NCI-H345 treated with DMSO at 0.1 percent for 48 hours (cell line): ENCODE measurements at regions not wholly inside any gene's neighbourhood (a gene's known extent, or its start where the extent isn't known, plus 50 kb on each side); places are given as distances from the start of the nearest gene placed in this dataset.

Experiments
- DNase-seq: peaks from one replicate; lab custom pipeline; 2025; ENCODE audit not compliant: unreplicated experiment; lab: John Stamatoyannopoulos, UW

GRCh38 chr13:91151921-91152320 is 195.6 kb upstream of the MIR17HG start:
- DNase-seq, result no peak

DNA sequence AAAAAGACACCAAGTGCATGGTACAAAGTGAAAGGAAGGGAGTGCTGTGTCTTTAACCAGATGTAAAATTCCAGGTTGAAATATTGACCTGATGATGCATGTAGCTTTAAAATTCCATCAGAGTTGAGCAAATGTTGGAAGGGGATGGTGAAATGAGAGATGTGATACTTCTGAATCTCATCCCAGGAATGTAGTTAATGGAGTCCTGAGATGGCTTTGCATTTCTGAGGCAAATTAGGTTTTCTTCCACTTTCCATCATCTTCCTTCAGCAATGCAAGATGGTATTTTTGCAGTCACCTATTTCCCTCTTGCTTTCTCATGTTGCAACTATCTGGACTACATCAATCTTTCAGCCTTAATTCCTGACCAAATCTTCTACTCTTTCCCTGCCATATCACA is 194.1 kb upstream of the MIR17HG start:
- no peak for DNase-seq

- no peak for DNase-seq
These were observed 192.7 kb upstream of the MIR17HG start for GRCh38 chr13:91154558-91155353.

DNA sequence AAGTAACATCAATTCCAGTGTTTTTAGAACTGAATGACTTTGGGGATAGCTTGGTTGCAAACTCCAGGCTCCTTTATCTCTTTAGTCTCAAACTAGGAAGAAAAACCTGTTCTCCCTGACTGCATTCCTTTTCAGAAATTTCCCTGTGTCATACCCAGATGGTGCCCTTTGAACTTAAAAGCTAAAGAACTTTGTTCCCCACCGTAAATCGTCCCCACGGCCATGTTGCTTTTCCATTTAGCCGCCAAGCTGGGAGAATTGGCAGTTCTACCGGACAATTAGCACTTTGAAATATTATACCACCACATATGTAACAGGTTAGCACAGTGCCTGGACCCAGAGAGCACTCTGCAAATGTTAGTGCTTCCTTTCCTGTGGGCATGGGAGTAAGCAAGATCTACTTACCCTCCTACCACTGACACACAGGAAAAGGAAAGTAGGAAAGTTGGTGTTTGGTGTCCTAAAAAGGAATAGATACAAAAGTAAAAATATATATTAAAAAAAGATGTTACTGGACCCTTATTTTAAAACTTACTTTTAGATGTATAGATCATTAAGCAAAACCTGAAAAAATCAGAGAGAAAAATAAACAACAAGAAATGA is 191.9 kb upstream of the MIR17HG start:
- no peak for DNase-seq

DNA sequence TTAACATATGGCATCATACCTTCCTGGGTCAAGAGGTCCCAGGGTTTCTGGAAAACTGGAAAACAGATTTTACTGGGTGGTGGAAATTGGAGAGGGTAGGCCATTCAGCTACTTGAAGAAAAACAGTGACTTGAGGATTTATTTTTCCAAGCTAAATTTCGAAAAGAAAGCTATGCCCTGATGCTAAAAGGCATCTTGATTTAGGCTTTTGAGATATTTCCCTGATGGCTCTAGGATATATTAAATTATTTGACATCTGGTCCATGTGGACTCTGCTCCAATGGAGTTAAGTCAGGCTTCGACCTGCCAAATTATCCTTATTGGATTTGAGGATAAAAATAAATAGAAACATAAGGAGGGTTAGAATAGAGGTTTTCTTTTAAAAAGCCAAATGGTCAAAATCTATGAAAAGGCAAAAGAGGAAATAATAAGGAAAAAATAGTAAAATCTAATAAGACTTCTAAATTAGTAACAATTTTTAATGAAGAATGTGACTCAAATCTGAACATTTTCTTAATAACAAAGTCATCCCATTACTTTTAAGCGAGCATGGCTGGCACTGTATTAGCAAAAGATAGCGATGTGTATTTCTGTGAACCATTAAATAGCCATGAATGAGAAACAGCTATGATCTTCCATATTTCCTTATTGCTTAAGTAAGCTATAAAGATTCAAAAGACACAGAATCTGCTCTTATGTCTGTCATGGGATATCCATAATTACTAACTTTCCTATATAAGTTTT is 190.0 kb upstream of the MIR17HG start:
- DNase-seq, result no peak

GRCh38 chr13:91158017-91158395 is 189.5 kb upstream of the MIR17HG start:
- DNase-seq, result no peak

GRCh38 chr13:91162180-91162579 is 185.3 kb upstream of the MIR17HG start:
- DNase-seq, result no peak

GRCh38 chr13:91162589-91162988 is 184.9 kb upstream of the MIR17HG start:
- no peak for DNase-seq

GRCh38 chr13:91165758-91166157 is 181.7 kb upstream of the MIR17HG start:
- DNase-seq, result no peak

GRCh38 chr13:91166714-91167511 is 180.6 kb upstream of the MIR17HG start:
- no peak for DNase-seq

DNA sequence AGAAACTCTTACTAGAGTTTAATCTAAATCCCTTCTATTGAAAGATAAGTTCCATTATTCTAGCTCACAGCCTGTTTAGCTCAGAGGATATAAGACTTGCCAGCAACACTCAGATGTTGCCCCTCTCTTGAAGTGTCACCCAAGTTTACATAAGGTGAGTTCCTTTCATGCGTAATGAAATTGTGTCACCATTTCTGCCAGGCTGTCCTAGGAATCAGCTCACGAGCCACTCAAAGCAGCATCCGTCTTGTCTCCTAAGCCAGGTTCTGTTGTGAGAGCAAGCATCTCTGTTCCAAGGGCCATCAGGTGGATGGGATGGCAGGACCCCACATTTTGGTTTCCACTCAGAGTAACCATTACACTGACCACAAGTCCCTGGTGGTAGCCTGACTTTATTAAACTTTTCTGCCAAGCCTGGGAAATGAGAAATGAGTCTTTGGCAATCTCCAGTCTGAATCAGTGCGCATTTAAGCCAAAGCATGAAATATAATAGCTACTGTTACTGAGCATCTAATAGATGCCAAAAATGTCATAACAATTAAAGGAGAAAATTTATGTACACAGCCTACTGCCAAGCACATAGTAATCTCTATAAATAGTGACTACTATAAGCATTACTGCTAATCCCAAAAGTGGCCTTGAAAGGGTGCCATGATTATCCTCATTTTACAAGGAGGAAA is 179.6 kb upstream of the MIR17HG start:
- DNase-seq, result no peak

DNA sequence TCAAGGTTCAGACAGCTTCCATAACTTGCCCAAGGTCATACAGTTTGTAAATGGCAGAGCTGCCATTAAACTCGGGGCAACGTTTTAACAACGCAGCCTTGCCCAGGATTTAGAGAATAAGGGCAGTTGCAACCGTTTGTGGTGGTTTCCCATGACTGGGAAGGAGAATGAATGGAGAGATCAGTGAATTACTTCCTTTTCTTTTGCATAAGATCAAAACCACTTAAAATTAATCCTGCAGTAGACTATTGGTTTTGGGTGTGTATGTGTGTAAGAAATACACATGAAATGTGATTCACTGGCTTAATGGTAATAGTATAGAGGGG is 179.1 kb upstream of the MIR17HG start:
- DNase-seq, result no peak

DNA sequence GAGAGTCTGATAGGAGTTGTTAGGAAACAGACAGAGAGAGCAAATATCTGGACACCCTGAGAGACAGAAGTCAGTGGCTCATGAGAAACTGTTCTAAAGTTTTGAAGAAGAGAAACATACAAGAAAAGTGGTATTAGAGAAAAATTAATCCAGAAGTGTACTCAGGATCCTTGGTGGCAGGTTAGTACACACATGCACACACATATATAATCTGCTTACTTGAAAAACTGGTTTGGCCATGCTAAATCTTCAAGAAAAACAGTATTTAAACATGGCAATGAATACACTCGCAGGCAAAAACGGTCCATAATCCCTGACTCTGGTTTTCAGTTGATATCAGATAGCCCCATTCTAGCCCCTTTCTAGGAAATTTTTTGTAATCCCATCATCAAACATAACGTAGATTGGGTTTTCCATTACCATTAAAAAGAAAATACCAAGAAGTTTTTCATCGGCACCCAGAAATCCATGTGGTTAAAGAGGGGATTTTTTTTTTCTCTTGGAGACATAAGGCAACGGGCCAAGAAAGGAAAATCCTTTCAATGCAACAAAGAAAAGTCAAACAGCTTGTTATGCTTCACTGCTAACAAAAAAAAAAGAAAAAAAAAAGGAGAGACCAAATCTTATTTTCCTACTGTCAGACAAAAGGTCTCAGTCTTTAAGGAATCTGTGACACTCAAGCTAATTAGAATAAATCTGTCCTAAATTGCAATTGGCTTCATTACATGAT is 178.0 kb upstream of the MIR17HG start:
- no peak for DNase-seq

DNA sequence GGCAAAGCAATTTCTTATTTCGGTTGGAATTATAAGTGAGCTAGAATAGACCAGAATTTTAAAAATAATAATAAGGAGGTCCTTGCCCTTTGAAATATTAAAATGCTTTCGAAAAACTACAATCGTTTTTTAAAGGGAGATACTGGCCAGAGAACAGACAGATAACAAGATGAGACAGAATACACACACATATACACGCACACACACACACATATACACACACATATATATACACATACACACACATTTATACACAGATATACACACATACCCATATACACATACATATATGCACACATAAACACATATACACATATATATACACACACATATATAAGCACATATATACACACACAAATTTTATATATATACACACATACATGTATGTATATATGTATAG is 175.3 kb upstream of the MIR17HG start:
- DNase-seq, result no peak

GRCh38 chr13:91174886-91175501 is 172.5 kb upstream of the MIR17HG start:
- DNase-seq, result no peak

GRCh38 chr13:91178099-91178498 is 169.4 kb upstream of the MIR17HG start:
- no peak for DNase-seq

GRCh38 chr13:91181892-91182291 is 165.6 kb upstream of the MIR17HG start:
- no peak for DNase-seq

DNA sequence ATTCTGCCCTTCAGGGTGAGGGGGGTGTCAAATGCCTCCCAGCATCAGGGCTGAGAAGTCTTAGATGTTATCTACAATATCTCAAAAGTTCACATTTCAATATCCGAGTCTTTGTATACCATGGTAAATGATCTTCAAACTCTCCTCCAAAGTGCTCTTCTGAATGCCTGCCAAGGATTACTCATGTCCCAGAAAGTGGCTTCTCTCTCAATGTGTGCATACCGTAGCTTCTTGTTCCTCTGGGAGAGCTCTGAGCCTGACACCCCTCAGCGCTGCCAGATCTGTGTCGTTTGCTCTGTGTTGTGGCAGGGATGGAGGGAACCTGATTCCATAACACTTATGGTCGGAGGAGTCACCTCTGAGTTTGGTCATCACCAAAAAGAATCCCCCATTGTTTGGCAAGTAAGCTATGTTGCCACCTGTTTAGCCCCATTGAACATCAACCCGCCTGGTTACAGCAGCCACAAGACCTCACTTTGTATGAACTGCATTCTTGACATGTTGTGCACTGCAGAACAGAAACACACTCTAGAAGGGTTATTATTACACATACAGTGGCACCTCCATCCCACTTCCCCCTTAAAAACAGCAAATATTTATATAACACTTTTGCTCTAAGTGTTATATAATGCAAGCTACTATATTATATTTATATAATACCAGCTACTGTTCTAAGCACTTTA is 163.1 kb upstream of the MIR17HG start:
- DNase-seq, result no peak

GRCh38 chr13:91185294-91185863 is 162.1 kb upstream of the MIR17HG start:
- no peak for DNase-seq
